HL-60 (cell line): ENCODE measurements at regions not wholly inside any gene's neighbourhood (a gene's known extent, or its start where the extent isn't known, plus 50 kb on each side); places are given as distances from the start of the nearest gene placed in this dataset.

Experiments used
- DNase-seq, 2 experiments: peaks; one replicate each; pipeline ENCODE4 v3.0.0-alpha.2; 2010 to 2020; ENCODE audit warnings: low read depth in 1 of 2, low spot score in 1 of 2
- H3K27ac ChIP-seq: fragments of 250-450 bp; sonication (Bioruptor Pico); replicated peaks from 2 replicates; pipeline ENCODE4 v1.5.1; 2020; ENCODE audit warnings: mild to moderate bottlenecking, moderate library complexity
- H3K27me3 ChIP-seq: fragments of 250-450 bp; sonication (Bioruptor Pico); 2 replicates; pipeline ENCODE4 v1.5.1; 2021; ENCODE audit warnings: mild to moderate bottlenecking, moderate library complexity; ENCODE audit not compliant: insufficient read depth, poor library complexity, severe bottlenecking
- H3K4me3 ChIP-seq: replicated peaks from 2 replicates; pipeline ENCODE4 v1.5.1; 2011; ENCODE audit warnings: mild to moderate bottlenecking, control low read depth, low read length; ENCODE audit not compliant: insufficient read depth
- CTCF ChIP-seq: IDR thresholded peaks from one replicate; pipeline ENCODE4 v1.5.1; 2011; ENCODE audit warnings: low read length, control low read depth, inconsistent platforms; ENCODE audit not compliant: insufficient read depth
- GABPA ChIP-seq: IDR thresholded peaks from 2 replicates; pipeline ENCODE4 v1.6.1; 2012; ENCODE audit warnings: low read depth
- POLR2AphosphoS5 ChIP-seq: IDR thresholded peaks from 2 replicates; pipeline ENCODE4 v1.6.1; 2012; ENCODE audit warnings: low read depth
- REST ChIP-seq: IDR thresholded peaks from 2 replicates; pipeline ENCODE4 v1.6.1; 2012; ENCODE audit warnings: low read depth; ENCODE audit not compliant: insufficient replicate concordance
- SPI1 ChIP-seq: IDR thresholded peaks from 2 replicates; pipeline ENCODE4 v1.6.1; 2012; ENCODE audit warnings: low read depth, mild to moderate bottlenecking, borderline replicate concordance

- no peak for TF ChIP-seq GABPA
- no peak for TF ChIP-seq POLR2AphosphoS5
- no peak for TF ChIP-seq SPI1
- TF ChIP-seq REST: no peak
- Histone ChIP-seq H3K27me3 (no peaks in the 10 kb centered on the region), H3K4me3 (no peak overlapping the region), H3K27ac (no peak overlapping the region)
- no peak for DNase-seq
Measured at GRCh38 chr3:72238010-72238691, 453.2 kb upstream of the PROK2 start.

GRCh38 chr3:72237679-72238009 is 452.7 kb upstream of the PROK2 start:
- Histone ChIP-seq H3K27ac (no peak overlapping the region), H3K4me3 (no peak overlapping the region), H3K27me3 (no peaks in the 10 kb centered on the region)
- DNase-seq: no peak
- TF ChIP-seq SPI1: no peak

GRCh38 chr3:72234391-72234790 is 449.4 kb upstream of the PROK2 start:
- no peak for DNase-seq
- TF ChIP-seq CTCF (no peak), SPI1 (no peak), GABPA (no peak), POLR2AphosphoS5 (no peak), REST (no peak)
- Histone ChIP-seq H3K4me3 (no peak overlapping the region), H3K27ac (no peak overlapping the region), H3K27me3 (no peaks in the 10 kb centered on the region)

- Histone ChIP-seq H3K4me3 (no peak overlapping the region), H3K27ac (no peak overlapping the region), H3K27me3 (no peaks in the 10 kb centered on the region)
- TF ChIP-seq CTCF (no peak), POLR2AphosphoS5 (no peak), GABPA (no peak), SPI1 (no peak), REST (no peak)
- DNase-seq: no peak
Measured at GRCh38 chr3:72233571-72233970, 448.6 kb upstream of the PROK2 start.
